ENCODE measurements at regions not wholly inside any gene's neighbourhood (a gene's known extent, or its start where the extent isn't known, plus 50 kb on each side); places are given as distances from the start of the nearest gene placed in this dataset.

GRCh38 chr17:14739656-14740431, 439.0 kb downstream of the HS3ST3B1 start:
- FAIRE-seq (no peak), DNase-seq (ENCODE audit: low read depth) (peak; percentile 42)
- no peak for TF ChIP-seq CTCF (IDR thresholded peaks at IDR 0.05; ENCODE audit: insufficient read depth, low read length, severe bottlenecking)
- Histone ChIP-seq H3K27me3 (ENCODE audit: control insufficient read depth, insufficient read depth, low read length) (no peaks in the 10 kb centered on the region), H3K4me3 (ENCODE audit: low read depth, low read length) (no peak overlapping the region), H3K36me3 (ENCODE audit: control insufficient read depth, insufficient read depth, low read length) (no peaks in the 10 kb centered on the region)

DNA sequence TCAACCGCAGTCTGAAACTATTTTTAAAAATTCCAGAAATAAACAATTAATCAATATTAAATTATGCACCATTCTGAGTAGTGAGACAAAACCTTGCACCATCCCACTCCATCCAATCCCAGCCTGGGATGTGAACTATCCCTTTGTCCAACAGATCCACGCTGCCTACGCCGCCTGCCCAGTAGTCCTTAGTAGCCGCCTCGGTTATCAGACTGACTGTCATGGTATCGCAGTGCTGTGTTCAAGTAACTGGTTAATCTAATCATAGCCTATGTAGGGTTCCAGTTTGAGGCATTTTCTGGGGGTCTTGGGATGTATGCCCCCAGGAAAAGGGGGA, 437.7 kb downstream of the HS3ST3B1 start:
- DNase-seq (ENCODE audit: low read depth) (no peak), FAIRE-seq (no peak)
- no peak for TF ChIP-seq CTCF (IDR thresholded peaks at IDR 0.05; ENCODE audit: insufficient read depth, low read length, severe bottlenecking)
- H3K27me3 ChIP-seq (ENCODE audit: control insufficient read depth, insufficient read depth, low read length) = no peaks in the 10 kb centered on the region
- no peak overlapping the region for H3K4me3 ChIP-seq (ENCODE audit: low read depth, low read length)
- H3K36me3 ChIP-seq (ENCODE audit: control insufficient read depth, insufficient read depth, low read length) = no peaks in the 10 kb centered on the region

DNA sequence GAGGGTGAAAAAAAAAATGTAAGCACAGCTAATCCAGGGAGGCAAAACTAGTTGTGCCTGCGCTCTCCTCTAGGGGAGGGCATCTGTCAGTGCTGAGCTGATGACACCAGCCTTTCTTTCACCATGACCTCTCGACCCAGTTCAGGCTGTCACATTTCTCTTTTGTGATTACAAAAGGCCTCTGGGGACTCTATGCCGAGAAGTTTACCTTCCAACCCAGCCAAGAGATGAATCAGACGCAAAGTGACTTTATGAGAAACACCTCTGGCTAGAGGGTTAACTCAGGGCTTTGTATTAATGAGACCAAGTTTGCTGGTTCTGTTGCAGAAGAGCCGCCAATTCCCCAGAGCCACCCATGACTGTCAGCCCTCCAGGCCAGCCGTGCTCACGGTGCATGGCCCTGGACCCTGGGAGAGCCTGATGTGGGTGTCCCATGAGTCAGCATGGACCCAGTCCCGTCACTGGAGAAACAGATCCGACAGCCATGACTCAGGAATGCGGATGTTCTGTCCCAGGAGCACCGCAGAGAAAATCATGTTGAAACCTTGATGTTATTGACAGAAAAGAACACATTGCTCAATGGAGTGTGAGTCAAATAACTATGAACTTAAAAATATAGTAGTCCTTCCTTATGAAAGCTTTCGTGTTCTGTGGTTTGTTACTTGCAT, 437.2 kb downstream of the HS3ST3B1 start:
- Histone ChIP-seq H3K27me3 (ENCODE audit: control insufficient read depth, insufficient read depth, low read length) (no peaks in the 10 kb centered on the region), H3K4me3 (ENCODE audit: low read depth, low read length) (no peak overlapping the region), H3K36me3 (ENCODE audit: control insufficient read depth, insufficient read depth, low read length) (no peaks in the 10 kb centered on the region)
- peak; percentile 64 for TF ChIP-seq CTCF (IDR thresholded peaks at IDR 0.05; ENCODE audit: insufficient read depth, low read length, severe bottlenecking)
- FAIRE-seq = peak; percentile 99
- DNase-seq (ENCODE audit: low read depth) = peak; percentile 100

GRCh38 chr17:14736631-14737030, 435.8 kb downstream of the HS3ST3B1 start:
- FAIRE-seq = no peak
- no peak for TF ChIP-seq CTCF (IDR thresholded peaks at IDR 0.05; ENCODE audit: insufficient read depth, low read length, severe bottlenecking)
- DNase-seq (ENCODE audit: low read depth) = no peak
- no peaks in the 10 kb centered on the region for H3K27me3 ChIP-seq (ENCODE audit: control insufficient read depth, insufficient read depth, low read length)
- no peak overlapping the region for H3K4me3 ChIP-seq (ENCODE audit: low read depth, low read length)
- H3K36me3 ChIP-seq (ENCODE audit: control insufficient read depth, insufficient read depth, low read length) = no peaks in the 10 kb centered on the region

DNA sequence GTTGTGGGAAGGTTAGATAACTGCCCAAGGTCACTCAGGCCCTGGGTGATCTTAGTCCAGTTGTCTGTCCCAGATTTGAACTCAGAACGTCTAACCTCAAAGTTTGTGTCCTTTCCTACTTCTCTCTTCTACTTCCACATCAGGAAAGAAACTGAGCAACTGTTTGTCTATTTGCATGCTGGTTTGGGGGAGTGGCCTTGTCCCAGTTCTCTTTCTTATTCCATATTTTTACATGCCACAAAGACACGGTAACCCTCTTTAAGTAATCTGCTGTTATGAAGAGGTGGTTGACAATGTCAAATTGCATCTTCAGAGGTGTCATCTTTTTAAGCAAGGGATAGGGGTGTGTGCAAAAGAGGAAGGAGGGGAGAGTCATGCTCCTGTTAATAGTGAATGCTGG, 432.5 kb downstream of the HS3ST3B1 start:
- DNase-seq (ENCODE audit: low read depth) = no peak
- no peaks in the 10 kb centered on the region for H3K27me3 ChIP-seq (ENCODE audit: control insufficient read depth, insufficient read depth, low read length)
- no peak overlapping the region for H3K4me3 ChIP-seq (ENCODE audit: low read depth, low read length)
- FAIRE-seq = no peak
- TF ChIP-seq CTCF (IDR thresholded peaks at IDR 0.05; ENCODE audit: insufficient read depth, low read length, severe bottlenecking) = no peak
- H3K36me3 ChIP-seq (ENCODE audit: control insufficient read depth, insufficient read depth, low read length) = no peaks in the 10 kb centered on the region

Measured in bronchial epithelial cell (primary cell).